ENCODE measurements at regions not wholly inside any gene's neighbourhood (a gene's known extent, or its start where the extent isn't known, plus 50 kb on each side); places are given as distances from the start of the nearest gene placed in this dataset.
"Not testable (repeated sequence)": the region's sequence is repeated elsewhere in the genome, so short reads cannot be mapped to it uniquely, and the experiment has no call there.

- no peak overlapping the region for H3K27ac ChIP-seq
- H3K4me3 ChIP-seq: no peak overlapping the region
- TF ChIP-seq EZH2 (IDR thresholded peaks at IDR 0.05) (no peak), POLR2AphosphoS5 (IDR thresholded peaks at IDR 0.05; ENCODE audit: borderline replicate concordance, low read depth, low read length) (no peak), FOXP2 (optimal IDR thresholded peaks at IDR 0.05; ENCODE audit: control extremely low read depth, extremely low read length, insufficient read depth) (no peak)
- peak; percentile 28 for DNase-seq (ENCODE audit: low read depth, low spot score)
- no peaks in the 10 kb centered on the region for H3K9me3 ChIP-seq (ENCODE audit: low read depth, low read length)
- no peaks in the 10 kb centered on the region; the same call in 1 of the 2 replicates for H3K36me3 ChIP-seq (ENCODE audit: insufficient read depth, low read length)
- no peak overlapping the region for H3K9ac ChIP-seq (ENCODE audit: insufficient read length)
These were observed 100.8 kb downstream of the FAM217A start for GRCh38 chr6:3977875-3978711.

- H3K9ac ChIP-seq (ENCODE audit: insufficient read length); H3K4me3 ChIP-seq; DNase-seq (ENCODE audit: low read depth, low spot score); H3K36me3 ChIP-seq (ENCODE audit: insufficient read depth, low read length); H3K9me3 ChIP-seq (ENCODE audit: low read depth, low read length); H3K27ac ChIP-seq: not testable (repeated sequence)
These were observed 100.0 kb downstream of the FAM217A start for GRCh38 chr6:3978966-3979365.

- H3K4me3 ChIP-seq: no peak overlapping the region
- no peaks in the 10 kb centered on the region for H3K9me3 ChIP-seq (ENCODE audit: low read depth, low read length)
- no peak for DNase-seq (ENCODE audit: low read depth, low spot score)
- H3K27ac ChIP-seq: no peak overlapping the region
- H3K9ac ChIP-seq (ENCODE audit: insufficient read length): no peak overlapping the region
- H3K36me3 ChIP-seq (ENCODE audit: insufficient read depth, low read length): peaks cover 7% of the 10 kb centered on the region; the same call in 1 of the 2 replicates
- no peak for TF ChIP-seq FOXP2 (optimal IDR thresholded peaks at IDR 0.05; ENCODE audit: control extremely low read depth, extremely low read length, insufficient read depth)
- TF ChIP-seq POLR2AphosphoS5 (IDR thresholded peaks at IDR 0.05; ENCODE audit: borderline replicate concordance, low read depth, low read length): no peak
- no peak for TF ChIP-seq EZH2 (IDR thresholded peaks at IDR 0.05)
These were observed 97.0 kb downstream of the FAM217A start for GRCh38 chr6:3981917-3982316.

- no peak for DNase-seq (ENCODE audit: low read depth, low spot score)
- H3K4me3 ChIP-seq: no peak overlapping the region
- H3K9me3 ChIP-seq (ENCODE audit: low read depth, low read length): no peaks in the 10 kb centered on the region
- no peak overlapping the region for H3K27ac ChIP-seq
- no peak overlapping the region for H3K9ac ChIP-seq (ENCODE audit: insufficient read length)
- H3K36me3 ChIP-seq (ENCODE audit: insufficient read depth, low read length): peaks cover 7% of the 10 kb centered on the region; the same call in 1 of the 2 replicates
- TF ChIP-seq POLR2AphosphoS5 (IDR thresholded peaks at IDR 0.05; ENCODE audit: borderline replicate concordance, low read depth, low read length) (no peak), FOXP2 (optimal IDR thresholded peaks at IDR 0.05; ENCODE audit: control extremely low read depth, extremely low read length, insufficient read depth) (no peak), EZH2 (IDR thresholded peaks at IDR 0.05) (no peak)
These were observed 95.2 kb downstream of the FAM217A start for GRCh38 chr6:3983778-3984177.

GRCh38 chr6:3984494-3984893 lies 94.4 kb downstream of the FAM217A start:
- DNase-seq (ENCODE audit: low read depth, low spot score): no peak
- Histone ChIP-seq H3K9ac (ENCODE audit: insufficient read length) (no peak overlapping the region), H3K36me3 (ENCODE audit: insufficient read depth, low read length) (peaks cover 7% of the 10 kb centered on the region; the same call in 1 of the 2 replicates), H3K27ac (no peak overlapping the region), H3K9me3 (ENCODE audit: low read depth, low read length) (no peaks in the 10 kb centered on the region), H3K4me3 (no peak overlapping the region)
- TF ChIP-seq EZH2 (IDR thresholded peaks at IDR 0.05): no peak
- TF ChIP-seq FOXP2 (optimal IDR thresholded peaks at IDR 0.05; ENCODE audit: control extremely low read depth, extremely low read length, insufficient read depth): no peak
- no peak for TF ChIP-seq POLR2AphosphoS5 (IDR thresholded peaks at IDR 0.05; ENCODE audit: borderline replicate concordance, low read depth, low read length)

- Histone ChIP-seq H3K4me3 (no peak overlapping the region), H3K36me3 (ENCODE audit: insufficient read depth, low read length) (peaks cover 7% of the 10 kb centered on the region; the same call in 1 of the 2 replicates), H3K9ac (ENCODE audit: insufficient read length) (no peak overlapping the region), H3K9me3 (ENCODE audit: low read depth, low read length) (no peaks in the 10 kb centered on the region), H3K27ac (no peak overlapping the region)
- TF ChIP-seq POLR2AphosphoS5 (IDR thresholded peaks at IDR 0.05; ENCODE audit: borderline replicate concordance, low read depth, low read length) (no peak), EZH2 (IDR thresholded peaks at IDR 0.05) (no peak), FOXP2 (optimal IDR thresholded peaks at IDR 0.05; ENCODE audit: control extremely low read depth, extremely low read length, insufficient read depth) (no peak)
- no peak for DNase-seq (ENCODE audit: low read depth, low spot score)
These were observed 92.7 kb downstream of the FAM217A start for GRCh38 chr6:3986241-3986640.

- no peak overlapping the region for H3K4me3 ChIP-seq
- H3K9ac ChIP-seq (ENCODE audit: insufficient read length): no peak overlapping the region
- no peaks in the 10 kb centered on the region for H3K9me3 ChIP-seq (ENCODE audit: low read depth, low read length)
- TF ChIP-seq EZH2 (IDR thresholded peaks at IDR 0.05): no peak
- H3K27ac ChIP-seq: no peak overlapping the region
- no peak for DNase-seq (ENCODE audit: low read depth, low spot score)
- H3K36me3 ChIP-seq (ENCODE audit: insufficient read depth, low read length): peaks cover 7% of the 10 kb centered on the region; the same call in 1 of the 2 replicates
These were observed 91.9 kb downstream of the FAM217A start for GRCh38 chr6:3987053-3987452.

- no peak overlapping the region for H3K4me3 ChIP-seq
- no peak overlapping the region for H3K27ac ChIP-seq
- no peaks in the 10 kb centered on the region for H3K9me3 ChIP-seq (ENCODE audit: low read depth, low read length)
- TF ChIP-seq POLR2AphosphoS5 (IDR thresholded peaks at IDR 0.05; ENCODE audit: borderline replicate concordance, low read depth, low read length) (no peak), EZH2 (IDR thresholded peaks at IDR 0.05) (no peak), FOXP2 (optimal IDR thresholded peaks at IDR 0.05; ENCODE audit: control extremely low read depth, extremely low read length, insufficient read depth) (no peak)
- H3K36me3 ChIP-seq (ENCODE audit: insufficient read depth, low read length): peaks cover 7% of the 10 kb centered on the region; the same call in 1 of the 2 replicates
- H3K9ac ChIP-seq (ENCODE audit: insufficient read length): no peak overlapping the region
- no peak for DNase-seq (ENCODE audit: low read depth, low spot score)
These were observed 91.4 kb downstream of the FAM217A start for GRCh38 chr6:3987576-3987975.

All from SK-N-MC (cell line).